Neural progenitor cell (in vitro differentiated cells): ENCODE measurements at regions not wholly inside any gene's neighbourhood (a gene's known extent, or its start where the extent isn't known, plus 50 kb on each side); places are given as distances from the start of the nearest gene placed in this dataset.
A peak's percentile ranks its signal among the peaks of the same experiment; 100 is the strongest.

Source experiments
- DNase-seq: peaks from one replicate; pipeline ENCODE4 v3.0.0-alpha.2; 2016; ENCODE audit warnings: low spot score
- H2AFZ ChIP-seq: fragments of 200-600 bp; sonication (generic); replicated peaks from 2 replicates; pipeline ENCODE4 v1.6.1; 2016; ENCODE audit warnings: antibody characterized with exemption
- H3F3A ChIP-seq: fragments of 200-600 bp; sonication (generic); 2 replicates; pipeline ENCODE4 v1.6.1; 2016; ENCODE audit warnings: antibody characterized with exemption, low read depth
- H3K27ac ChIP-seq: fragments of 200-600 bp; sonication (generic); 2 replicates; pipeline ENCODE4 v1.5.1; 2016; ENCODE audit warnings: mild to moderate bottlenecking
- H3K27me3 ChIP-seq: fragments of 200-600 bp; sonication (generic); 2 replicates; pipeline ENCODE4 v1.6.1; 2016; ENCODE audit warnings: mild to moderate bottlenecking, moderate library complexity
- H3K36me3 ChIP-seq: fragments of 200-600 bp; sonication (generic); 2 replicates; pipeline ENCODE4 v1.5.1; 2016
- H3K4me1 ChIP-seq: fragments of 200-600 bp; sonication (generic); 2 replicates; pipeline ENCODE4 v1.6.1; 2016; ENCODE audit warnings: mixed run types
- H3K4me2 ChIP-seq: fragments of 200-600 bp; sonication (generic); 2 replicates; pipeline ENCODE4 v1.6.1; 2016
- H3K4me3 ChIP-seq: fragments of 200-600 bp; sonication (generic); 2 replicates; pipeline ENCODE4 v1.5.1; 2016
- H3K79me2 ChIP-seq: fragments of 200-600 bp; sonication (generic); 2 replicates; pipeline ENCODE4 v1.6.1; 2016; ENCODE audit warnings: low read depth
- H3K9ac ChIP-seq: fragments of 200-600 bp; sonication (generic); 2 replicates; pipeline ENCODE4 v1.6.1; 2016
- H3K9me3 ChIP-seq: fragments of 200-600 bp; sonication (generic); 2 replicates; pipeline ENCODE4 v1.5.1; 2016; ENCODE audit warnings: low read depth
- H4K20me1 ChIP-seq: fragments of 200-600 bp; sonication (generic); 2 replicates; pipeline ENCODE4 v1.6.1; 2016; ENCODE audit warnings: low read depth
- H3K27ac Mint-ChIP-seq: 3 replicates; pipeline ENCODE4 v1.8.0; 2021; ENCODE audit warnings: mixed read lengths
- H3K27me3 Mint-ChIP-seq: 2 replicates; pipeline ENCODE4 v1.8.0; 2022; ENCODE audit warnings: low read depth, mild to moderate bottlenecking, inconsistent platforms, moderate library complexity, mixed read lengths; ENCODE audit not compliant: insufficient read depth
- H3K36me3 Mint-ChIP-seq: 3 replicates; pipeline ENCODE4 v1.8.0; 2021; ENCODE audit warnings: mixed read lengths
- H3K4me1 Mint-ChIP-seq: 3 replicates; pipeline ENCODE4 v1.8.0; 2021; ENCODE audit warnings: mixed read lengths
- H3K4me3 Mint-ChIP-seq: 3 replicates; pipeline ENCODE4 v1.8.0; 2021; ENCODE audit warnings: mild to moderate bottlenecking, moderate library complexity, mixed read lengths
- H3K9me3 Mint-ChIP-seq: 3 replicates; pipeline ENCODE4 v1.8.0; 2020; ENCODE audit warnings: mixed read lengths
- CTCF ChIP-seq: fragments of 200-600 bp; sonication (generic); IDR thresholded peaks from 2 replicates; pipeline ENCODE4 v1.5.1; 2017; ENCODE audit warnings: antibody characterized with exemption, mild to moderate bottlenecking
- EZH2 ChIP-seq: fragments of 200-600 bp; sonication (generic); IDR thresholded peaks from 2 replicates; pipeline ENCODE4 v1.6.1; 2017; ENCODE audit warnings: antibody characterized with exemption, mild to moderate bottlenecking, moderate library complexity
- EZH2phosphoT487 ChIP-seq: fragments of 200-600 bp; sonication (generic); IDR thresholded peaks from 2 replicates; pipeline ENCODE4 v1.6.1; 2017; ENCODE audit warnings: antibody characterized with exemption

GRCh38 chr6:26164120-26164505 is 76.9 kb downstream of the HFE start:
- no peak for TF ChIP-seq EZH2phosphoT487
- TF ChIP-seq EZH2, result no peak
- no peak for DNase-seq
- no peaks in the 10 kb centered on the region for H3K27me3 Mint-ChIP-seq
- no peaks in the 10 kb centered on the region for H3K9me3 ChIP-seq
- peaks cover 12% of the 10 kb centered on the region for H3F3A ChIP-seq
- peaks cover 30% of the 10 kb centered on the region for H3K79me2 ChIP-seq
- H3K9ac ChIP-seq, result no peak overlapping the region
- H3K27me3 ChIP-seq, result no peaks in the 10 kb centered on the region
- peaks cover 22% of the 10 kb centered on the region for H3K36me3 Mint-ChIP-seq
- no peak overlapping the region for H3K4me3 Mint-ChIP-seq
- H3K27ac ChIP-seq, result no peak overlapping the region
- H3K9me3 Mint-ChIP-seq, result no peaks in the 10 kb centered on the region
- H3K4me1 ChIP-seq, result no peaks in the 10 kb centered on the region
- H3K4me2 ChIP-seq, result no peak overlapping the region
- H3K4me1 Mint-ChIP-seq, result peaks cover 17% of the 10 kb centered on the region
- H3K27ac Mint-ChIP-seq, result no peak overlapping the region
- no peaks in the 10 kb centered on the region for H3K36me3 ChIP-seq
- no peak overlapping the region for H3K4me3 ChIP-seq
- H2AFZ ChIP-seq, result no peak overlapping the region
- peaks cover 18% of the 10 kb centered on the region for H4K20me1 ChIP-seq

- Mint-ChIP-seq H3K36me3 (peaks cover 22% of the 10 kb centered on the region), H3K4me1 (peaks cover 12% of the 10 kb centered on the region), H3K9me3 (no peaks in the 10 kb centered on the region), H3K27me3 (no peaks in the 10 kb centered on the region), H3K4me3 (peak overlapping the region; percentile 15), H3K27ac (peak overlapping the region; percentile 60)
- peaks cover under 1% of the 10 kb centered on the region for H3F3A ChIP-seq
- no peak overlapping the region for H2AFZ ChIP-seq
- no peak overlapping the region for H3K4me2 ChIP-seq
- H3K9ac ChIP-seq, result no peak overlapping the region
- DNase-seq, result no peak
- no peaks in the 10 kb centered on the region for H3K36me3 ChIP-seq
- H3K4me3 ChIP-seq, result no peak overlapping the region
- H3K79me2 ChIP-seq, result peaks cover 18% of the 10 kb centered on the region
- TF ChIP-seq EZH2 (no peak), CTCF (no peak), EZH2phosphoT487 (no peak)
- H3K27ac ChIP-seq, result no peak overlapping the region
- peaks cover 7% of the 10 kb centered on the region for H4K20me1 ChIP-seq
- no peaks in the 10 kb centered on the region for H3K9me3 ChIP-seq
- no peaks in the 10 kb centered on the region for H3K4me1 ChIP-seq
- H3K27me3 ChIP-seq, result no peaks in the 10 kb centered on the region
Measured at GRCh38 chr6:26165261-26165790, 78.1 kb downstream of the HFE start.

- DNase-seq, result no peak
- peaks cover 7% of the 10 kb centered on the region for H3K36me3 Mint-ChIP-seq
- Histone ChIP-seq H3K79me2 (peaks cover 27% of the 10 kb centered on the region), H3K27me3 (no peaks in the 10 kb centered on the region), H2AFZ (no peak overlapping the region), H3K4me2 (no peak overlapping the region), H3K27ac (no peak overlapping the region), H3K9ac (no peak overlapping the region), H3K4me1 (peaks cover 6% of the 10 kb centered on the region), H3K36me3 (no peaks in the 10 kb centered on the region), H3K9me3 (no peaks in the 10 kb centered on the region), H3F3A (peaks cover 32% of the 10 kb centered on the region), H4K20me1 (no peaks in the 10 kb centered on the region), H3K4me3 (no peak overlapping the region)
- H3K4me1 Mint-ChIP-seq, result peaks cover 24% of the 10 kb centered on the region
- no peak overlapping the region for H3K4me3 Mint-ChIP-seq
- peaks cover 7% of the 10 kb centered on the region for H3K27me3 Mint-ChIP-seq
- TF ChIP-seq EZH2, result no peak
- no peak for TF ChIP-seq CTCF
- TF ChIP-seq EZH2phosphoT487, result no peak
- H3K9me3 Mint-ChIP-seq, result no peaks in the 10 kb centered on the region
- H3K27ac Mint-ChIP-seq, result no peak overlapping the region
Measured at GRCh38 chr6:26170181-26170580, 83.0 kb downstream of the HFE start.

- Mint-ChIP-seq H3K27me3 (peaks cover 7% of the 10 kb centered on the region), H3K27ac (no peak overlapping the region), H3K4me1 (peaks cover 30% of the 10 kb centered on the region), H3K36me3 (peaks cover 3% of the 10 kb centered on the region), H3K9me3 (no peaks in the 10 kb centered on the region), H3K4me3 (peak overlapping the region; percentile 96)
- no peaks in the 10 kb centered on the region for H3K27me3 ChIP-seq
- peaks cover 42% of the 10 kb centered on the region for H3F3A ChIP-seq
- no peaks in the 10 kb centered on the region for H3K9me3 ChIP-seq
- H3K9ac ChIP-seq, result no peak overlapping the region
- TF ChIP-seq CTCF, result no peak
- no peak for TF ChIP-seq EZH2
- no peak for TF ChIP-seq EZH2phosphoT487
- no peaks in the 10 kb centered on the region for H3K36me3 ChIP-seq
- H3K79me2 ChIP-seq, result peaks cover 27% of the 10 kb centered on the region
- peak overlapping the region; percentile 8 for H2AFZ ChIP-seq
- H3K4me2 ChIP-seq, result peak overlapping the region; percentile 84
- peaks cover 6% of the 10 kb centered on the region for H3K4me1 ChIP-seq
- H4K20me1 ChIP-seq, result no peaks in the 10 kb centered on the region
- no peak overlapping the region for H3K27ac ChIP-seq
- peak overlapping the region; percentile 76 for H3K4me3 ChIP-seq
- no peak for DNase-seq
Measured at GRCh38 chr6:26170951-26171841, 84.0 kb downstream of the HFE start.
